H1 (cell line): ENCODE measurements at regions not wholly inside any gene's neighbourhood (a gene's known extent, or its start where the extent isn't known, plus 50 kb on each side); places are given as distances from the start of the nearest gene placed in this dataset.

ENCODE experiments used
- CTCF ChIA-PET: fragments of 300-600 bp; sonication (Branson Sonifier 250); formaldehyde crosslinking; loops from one replicate; lab custom pipeline; 2021; ENCODE audit not compliant: partially characterized antibody; lab: Charles Lee
- POLR2A ChIA-PET: fragments of 300-600 bp; sonication (Branson Sonifier 250); formaldehyde crosslinking; loops from one replicate; lab custom pipeline; 2021; ENCODE audit warnings: inconsistent platforms; ENCODE audit not compliant: partially characterized antibody; lab: Charles Lee
- DNase-seq, 2 experiments: peaks; one replicate each; pipeline versions ENCODE4 v3.0.0 to v3.0.0-alpha.2; 2010 to 2022; ENCODE audit warnings: low spot score in 2 of 2, low read depth in 1 of 2, mixed read lengths in 1 of 2
- FAIRE-seq: peaks from 2 replicates; lab custom pipeline; 2011; peaks lifted over from hg19 to GRCh38; lab: Jason Lieb, UNC
- H2AFZ ChIP-seq: 2 replicates; pipeline ENCODE4 v1.8.1; 2012; ENCODE audit warnings: low read length, inconsistent platforms
- H2AK5ac ChIP-seq: 2 replicates; pipeline ENCODE4 v1.6.1; 2013; ENCODE audit warnings: low read depth, low read length
- H2BK120ac ChIP-seq: replicated peaks from 2 replicates; pipeline ENCODE3; 2013; ENCODE audit warnings: low read depth, low read length, inconsistent platforms
- H2BK12ac ChIP-seq: 2 replicates; pipeline ENCODE4 v1.6.1; 2013; ENCODE audit warnings: low read depth, low read length
- H2BK15ac ChIP-seq: 2 replicates; pipeline ENCODE4 v1.6.1; 2013; ENCODE audit warnings: low read length
- H2BK20ac ChIP-seq: 2 replicates; pipeline ENCODE4 v1.6.1; 2013; ENCODE audit warnings: low read length
- H2BK5ac ChIP-seq: 2 replicates; pipeline ENCODE4 v1.6.1; 2013; ENCODE audit warnings: low read depth, low read length
- H3K14ac ChIP-seq: 2 replicates; pipeline ENCODE4 v1.6.1; 2013; ENCODE audit warnings: inconsistent platforms; ENCODE audit not compliant: insufficient read length
- H3K18ac ChIP-seq: 2 replicates; pipeline ENCODE4 v1.6.1; 2013; ENCODE audit warnings: low read length; ENCODE audit errors: extremely low read depth
- H3K23ac ChIP-seq: 2 replicates; pipeline ENCODE4 v1.6.1; 2013; ENCODE audit warnings: inconsistent platforms; ENCODE audit not compliant: insufficient read length
- H3K23me2 ChIP-seq: 2 replicates; pipeline ENCODE4 v1.6.1; 2013; ENCODE audit warnings: low read depth, low read length
- H3K27ac ChIP-seq: 2 replicates; pipeline ENCODE4 v1.6.1; 2011; ENCODE audit warnings: low read depth, low read length, inconsistent platforms
- H3K27me3 ChIP-seq, 4 experiments: replicated peaks in 1 of 4; 1 replicate in 1 of 4; 2 replicates in 3 of 4; pipeline versions ENCODE4 v1.6.1 to v1.8.1; 2011 to 2013; ENCODE audit warnings: low read length in 3 of 4, mild to moderate bottlenecking in 3 of 4, inconsistent platforms in 2 of 4, mixed read lengths in 2 of 4, moderate library complexity in 1 of 4; ENCODE audit not compliant: control insufficient read depth in 3 of 4, insufficient read depth in 3 of 4; ENCODE audit errors: extremely low read depth in 1 of 4
- H3K36me3 ChIP-seq, 4 experiments: 2 replicates each; pipeline versions ENCODE4 v1.6.1 to v1.8.1; 2011 to 2013; ENCODE audit warnings: mild to moderate bottlenecking in 4 of 4, low read length in 3 of 4, moderate library complexity in 2 of 4, control low read depth in 1 of 4, inconsistent platforms in 1 of 4; ENCODE audit not compliant: insufficient read depth in 4 of 4, control insufficient read depth in 2 of 4
- H3K4ac ChIP-seq: replicated peaks from 2 replicates; pipeline ENCODE3; 2013; ENCODE audit warnings: low read length, low read depth, mixed read lengths, inconsistent platforms; ENCODE audit not compliant: insufficient read length
- H3K4me1 ChIP-seq, 4 experiments: replicated peaks in 1 of 4; 1 replicate in 1 of 4; 2 replicates in 3 of 4; pipeline versions ENCODE4 v1.6.1 to v1.8.1; 2011 to 2013; ENCODE audit warnings: low read length in 3 of 4, inconsistent platforms in 2 of 4, mixed read lengths in 1 of 4; ENCODE audit not compliant: insufficient read depth in 4 of 4, control insufficient read depth in 3 of 4
- H3K4me2 ChIP-seq, 2 experiments: 2 replicates each; pipeline versions ENCODE4 v1.6.1 to v1.8.1; 2011 to 2013; ENCODE audit warnings: low read depth in 2 of 2, low read length in 2 of 2, control low read depth in 1 of 2, inconsistent platforms in 1 of 2, mild to moderate bottlenecking in 1 of 2; ENCODE audit not compliant: insufficient read depth in 1 of 2
- H3K4me3 ChIP-seq, 4 experiments: fragments of 200-600, 300-600 bp in 1 of 4; sonication (generic), shearing (Covaris generic), sonication (Bioruptor Twin) in 1 of 4; 2 replicates each; pipeline versions ENCODE4 v1.5.1 to v1.8.1; 2011 to 2016; ENCODE audit warnings: low read length in 4 of 4, low read depth in 3 of 4, control low read depth in 2 of 4, inconsistent platforms in 2 of 4, mild to moderate bottlenecking in 2 of 4, mixed read lengths in 1 of 4, moderate library complexity in 1 of 4; ENCODE audit not compliant: insufficient read depth in 2 of 4; ENCODE audit errors: extremely low read depth in 1 of 4
- H3K56ac ChIP-seq: replicated peaks from 2 replicates; pipeline ENCODE3; 2013; ENCODE audit warnings: low read depth, mild to moderate bottlenecking, mixed read lengths, low read length, inconsistent platforms; ENCODE audit not compliant: insufficient read length
- H3K79me1 ChIP-seq: 2 replicates; pipeline ENCODE4 v1.6.1; 2013; ENCODE audit warnings: low read depth, low read length, control low read depth
- H3K79me2 ChIP-seq, 2 experiments: 2 replicates each; pipeline versions ENCODE4 v1.6.1 to v1.8.1; 2012 to 2013; ENCODE audit warnings: low read length in 2 of 2, mild to moderate bottlenecking in 2 of 2, inconsistent platforms in 1 of 2; ENCODE audit not compliant: insufficient read depth in 2 of 2, control insufficient read depth in 1 of 2
- H3K9ac ChIP-seq, 4 experiments: replicated peaks in 1 of 4; 1 replicate in 1 of 4; 2 replicates in 3 of 4; pipeline versions ENCODE4 v1.6.1 to v1.8.1; 2011 to 2013; ENCODE audit warnings: low read depth in 3 of 4, low read length in 3 of 4, control low read depth in 2 of 4, mild to moderate bottlenecking in 2 of 4, moderate library complexity in 2 of 4, inconsistent platforms in 1 of 4; ENCODE audit errors: extremely low read depth in 1 of 4
- H3K9me3 ChIP-seq, 2 experiments: 2 replicates each; pipeline versions ENCODE4 v1.6.1 to v1.8.1; 2012 to 2013; ENCODE audit warnings: mild to moderate bottlenecking in 2 of 2, moderate library complexity in 2 of 2, control low read depth in 1 of 2, inconsistent platforms in 1 of 2, low read depth in 1 of 2, low read length in 1 of 2, mixed read lengths in 1 of 2; ENCODE audit not compliant: insufficient read depth in 2 of 2
- H4K20me1 ChIP-seq, 2 experiments: replicated peaks in 1 of 2; 2 replicates each; pipeline versions ENCODE3 to v1.8.1; 2011 to 2013; ENCODE audit warnings: inconsistent platforms in 2 of 2, low read length in 2 of 2, mild to moderate bottlenecking in 1 of 2; ENCODE audit not compliant: insufficient read depth in 2 of 2, control insufficient read depth in 1 of 2
- H4K5ac ChIP-seq: 2 replicates; pipeline ENCODE4 v1.6.1; 2013; ENCODE audit warnings: low read length, low read depth, mixed read lengths, inconsistent platforms; ENCODE audit not compliant: insufficient read length
- H4K8ac ChIP-seq: 2 replicates; pipeline ENCODE4 v1.8.0; 2013; ENCODE audit warnings: mild to moderate bottlenecking, moderate library complexity, low read length, inconsistent platforms; ENCODE audit not compliant: insufficient read depth; ENCODE audit errors: extremely low read depth
- H4K91ac ChIP-seq: replicated peaks from 2 replicates; pipeline ENCODE3; 2013; ENCODE audit warnings: low read length, mixed read lengths, inconsistent platforms; ENCODE audit not compliant: insufficient read length
- BACH1 ChIP-seq: IDR thresholded peaks from 2 replicates; pipeline ENCODE4 v1.6.1; 2012; ENCODE audit warnings: low read length, improper control_type of control experiment
- CBX5 ChIP-seq: fragments of 300-800, 300-1000 bp; sonication (generic); IDR thresholded peaks from 2 replicates; pipeline ENCODE4 v1.7.1; 2016; ENCODE audit warnings: antibody characterized with exemption, low read length, low read depth
- RBBP5 ChIP-seq: IDR thresholded peaks from 2 replicates; pipeline ENCODE4 v1.7.1; 2012; ENCODE audit warnings: low read depth, mild to moderate bottlenecking, inconsistent platforms, low read length, moderate library complexity, borderline replicate concordance
- SAP30 ChIP-seq: fragments of 300-600 bp; sonication (generic); IDR thresholded peaks from 2 replicates; pipeline ENCODE4 v1.7.1; 2012; ENCODE audit warnings: low read length, moderate library complexity, mild to moderate bottlenecking, inconsistent platforms; ENCODE audit not compliant: insufficient read depth, insufficient replicate concordance
- TAF7 ChIP-seq: optimal IDR thresholded peaks from 2 replicates; pipeline ENCODE3; 2011; ENCODE audit warnings: low read depth, mild to moderate bottlenecking, inconsistent platforms, low read length, moderate library complexity, borderline replicate concordance
- WGBS, 2 experiments: shearing (Covaris generic) in 1 of 2; methylation state at CpG; one replicate each; pipeline versions ENCODE4 v1.1.6 to v1.1.7; 2013 to 2015; ENCODE audit warnings: low lambda C conversion rate in 2 of 2, mixed read lengths in 2 of 2, inconsistent platforms in 1 of 2, low coverage in 1 of 2, missing lambda C conversion rate in 1 of 2; ENCODE audit not compliant: insufficient replicate concordance in 2 of 2, insufficient coverage in 1 of 2, insufficient read length in 1 of 2; ENCODE audit errors: extremely low coverage in 1 of 2, missing lambda C conversion rate in 1 of 2; 5-methylcytosine and 5-hydroxymethylcytosine counted together

GRCh38 chr6:54619102-54619501 is 227.5 kb upstream of the FAM83B start:
- WGBS, 2 experiments = 92% methylated on average over 2 of the region's 2 CpGs; no CpG with 5 or more reads in 1 of the 2 experiments
- POLR2A ChIA-PET = no interaction called here
- FAIRE-seq = no peak

More at GRCh38 chr6:54619102-54619501, 227.5 kb upstream of the FAM83B start:
- no peak overlapping the region for H2AFZ ChIP-seq
- H4K8ac ChIP-seq = no peak overlapping the region
- no peaks in the 10 kb centered on the region for H3K4me1 ChIP-seq
- no peaks in the 10 kb centered on the region for H3K36me3 ChIP-seq
- no peak overlapping the region for H2BK12ac ChIP-seq
- H3K79me1 ChIP-seq = no peaks in the 10 kb centered on the region
- no peak overlapping the region for H2BK15ac ChIP-seq
- H4K20me1 ChIP-seq = no peaks in the 10 kb centered on the region
- H4K5ac ChIP-seq = no peak overlapping the region
- H2BK5ac ChIP-seq = no peak overlapping the region
- no peak overlapping the region for H3K18ac ChIP-seq
- H2BK120ac ChIP-seq = no peak overlapping the region
- TF ChIP-seq CBX5 = no peak
- no peak for TF ChIP-seq SAP30
- TF ChIP-seq RBBP5 = no peak
- no peak for TF ChIP-seq TAF7
- no peak for TF ChIP-seq BACH1
- TF ChIP-seq, all 59 proteins: peak for 0
- H2AK5ac ChIP-seq = no peak overlapping the region
- no peaks in the 10 kb centered on the region for H3K23me2 ChIP-seq
- no peak overlapping the region for H3K4ac ChIP-seq
- no peak overlapping the region for H3K9ac ChIP-seq
- no peak overlapping the region for H3K14ac ChIP-seq
- H4K91ac ChIP-seq = no peak overlapping the region
- H2BK20ac ChIP-seq = no peak overlapping the region
- H3K4me2 ChIP-seq = no peak overlapping the region
- H3K23ac ChIP-seq = no peak overlapping the region
- H3K56ac ChIP-seq = no peak overlapping the region
- H3K4me3 ChIP-seq = no peak overlapping the region
- H3K27me3 ChIP-seq = no peaks in the 10 kb centered on the region
- H3K79me2 ChIP-seq = no peaks in the 10 kb centered on the region
- no peaks in the 10 kb centered on the region for H3K9me3 ChIP-seq
- no peak overlapping the region for H3K27ac ChIP-seq
- CTCF ChIA-PET = no interaction called here
- no peak for DNase-seq
